WI38 (cell line): ENCODE measurements at regions not wholly inside any gene's neighbourhood (a gene's known extent, or its start where the extent isn't known, plus 50 kb on each side); places are given as distances from the start of the nearest gene placed in this dataset.

Source experiments
- H3K4me3 ChIP-seq: 2 replicates; pipeline ENCODE4 v1.5.1; 2011; ENCODE audit warnings: low read depth, mild to moderate bottlenecking, control low read depth, low read length
- CTCF ChIP-seq: IDR thresholded peaks from 2 replicates; pipeline ENCODE4 v1.5.1; 2012; ENCODE audit warnings: low read depth, mild to moderate bottlenecking, control low read depth, low read length

GRCh38 chr22:48558606-48559402 lies 1268.9 kb downstream of the BRD1 start:
- H3K4me3 ChIP-seq: no peak overlapping the region
- TF ChIP-seq CTCF: no peak

GRCh38 chr22:48558016-48558415 lies 1269.7 kb downstream of the BRD1 start:
- no peak for TF ChIP-seq CTCF
- H3K4me3 ChIP-seq: no peak overlapping the region

GRCh38 chr22:48557473-48557872 lies 1270.2 kb downstream of the BRD1 start:
- TF ChIP-seq CTCF: no peak
- H3K4me3 ChIP-seq: no peak overlapping the region

DNA sequence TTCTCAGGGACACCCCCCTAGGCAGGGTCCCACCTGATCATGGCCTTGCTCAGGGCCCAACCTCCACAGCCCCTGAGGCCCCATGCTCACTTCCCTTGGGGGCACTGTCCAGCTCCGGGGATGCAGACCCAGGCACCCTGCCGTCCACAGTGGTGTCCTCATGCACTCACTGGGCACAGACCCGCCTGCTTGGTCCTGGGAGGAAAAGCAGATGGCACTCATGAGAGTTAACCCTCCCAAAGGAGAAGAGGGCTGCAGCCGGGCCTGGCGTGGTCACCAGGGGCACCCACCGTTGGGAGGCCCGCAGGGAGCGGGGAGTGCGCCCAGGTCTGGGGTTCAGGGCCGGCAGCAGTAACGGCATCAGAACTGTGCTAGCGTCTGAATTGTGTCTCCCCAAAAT lies 1270.9 kb downstream of the BRD1 start:
- H3K4me3 ChIP-seq: no peak overlapping the region
- TF ChIP-seq CTCF: no peak

DNA sequence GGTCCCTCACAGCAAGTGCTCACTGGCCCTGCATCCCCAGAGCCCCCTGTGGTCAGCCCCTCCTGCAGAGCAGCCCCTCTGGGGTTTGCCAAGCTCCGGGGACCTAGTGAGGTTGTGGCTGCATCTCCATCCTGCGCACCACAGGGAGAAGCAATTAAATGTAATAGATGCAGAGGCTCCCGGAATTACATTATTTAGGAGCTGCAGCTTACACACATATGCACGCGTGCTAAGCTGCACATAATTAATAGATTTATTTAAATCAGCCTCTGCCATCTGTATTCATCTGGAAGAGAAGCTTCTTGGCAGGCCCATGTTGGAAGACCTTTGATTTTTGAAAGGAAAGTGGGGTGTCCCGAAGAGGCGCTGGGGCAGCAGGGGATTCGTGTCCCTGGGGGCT lies 1271.5 kb downstream of the BRD1 start:
- TF ChIP-seq CTCF: no peak
- H3K4me3 ChIP-seq: no peak overlapping the region

DNA sequence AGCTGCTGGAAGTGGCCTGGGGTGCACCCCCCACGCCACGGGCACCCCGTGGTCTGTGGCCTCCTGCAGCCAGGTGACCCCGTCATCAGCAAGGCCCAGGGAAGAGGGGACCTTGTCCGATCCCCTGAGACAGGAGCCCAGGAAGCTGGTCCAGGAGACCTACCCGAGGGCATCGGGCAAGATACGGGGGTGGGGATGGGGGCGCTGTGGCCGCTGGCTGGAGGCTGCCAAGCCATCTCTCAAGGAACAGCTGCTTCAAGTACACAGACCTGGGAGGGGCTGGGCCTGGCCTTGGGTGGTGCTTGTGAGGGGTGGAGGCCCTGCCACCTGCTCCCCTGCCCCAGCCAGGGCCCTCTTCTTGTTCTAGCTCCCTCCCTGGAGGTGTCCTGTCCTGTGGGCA lies 1272.1 kb downstream of the BRD1 start:
- no peak overlapping the region for H3K4me3 ChIP-seq
- no peak for TF ChIP-seq CTCF

GRCh38 chr22:48554893-48555572 lies 1272.6 kb downstream of the BRD1 start:
- H3K4me3 ChIP-seq: no peak overlapping the region
- TF ChIP-seq CTCF: no peak
